ENCODE measurements at regions not wholly inside any gene's neighbourhood (a gene's known extent, or its start where the extent isn't known, plus 50 kb on each side); places are given as distances from the start of the nearest gene placed in this dataset.

- no peak for DNase-seq
Observed at GRCh38 chr13:40404407-40404806, 262.0 kb downstream of the FOXO1 start.

- DNase-seq, result no peak
Observed at GRCh38 chr13:40404967-40405716, 261.3 kb downstream of the FOXO1 start.

- DNase-seq, result no peak
Observed at GRCh38 chr13:40406405-40407120, 259.9 kb downstream of the FOXO1 start.

- no peak for DNase-seq
Observed at GRCh38 chr13:40407567-40407966, 258.9 kb downstream of the FOXO1 start.

- DNase-seq, result no peak
Observed at GRCh38 chr13:40408602-40409001, 257.8 kb downstream of the FOXO1 start.

- no peak for DNase-seq
Observed at GRCh38 chr13:40409278-40409677, 257.2 kb downstream of the FOXO1 start.

GRCh38 chr13:40410315-40410714 is 256.1 kb downstream of the FOXO1 start:
- no peak for DNase-seq

- no peak for DNase-seq
Observed at GRCh38 chr13:40420160-40420740, 246.2 kb downstream of the FOXO1 start.

- no peak for DNase-seq
Observed at GRCh38 chr13:40422588-40423235, 243.7 kb downstream of the FOXO1 start.

GRCh38 chr13:40428354-40428753 is 238.1 kb downstream of the FOXO1 start:
- no peak for DNase-seq

GRCh38 chr13:40429706-40430545 is 236.5 kb downstream of the FOXO1 start:
- no peak for DNase-seq

- no peak for DNase-seq
Observed at GRCh38 chr13:40432018-40432978, 234.1 kb downstream of the FOXO1 start.

- no peak for DNase-seq
Observed at GRCh38 chr13:40433001-40433400, 233.4 kb downstream of the FOXO1 start.

- DNase-seq, result no peak
Observed at GRCh38 chr13:40433577-40433976, 232.9 kb downstream of the FOXO1 start.

- DNase-seq, result no peak
Observed at GRCh38 chr13:40434516-40435397, 231.7 kb downstream of the FOXO1 start.

GRCh38 chr13:40438022-40438680 is 228.3 kb downstream of the FOXO1 start:
- DNase-seq, result no peak

GRCh38 chr13:40438999-40439797 is 227.2 kb downstream of the FOXO1 start:
- no peak for DNase-seq

GRCh38 chr13:40439928-40440327 is 226.5 kb downstream of the FOXO1 start:
- no peak for DNase-seq

Data from NCI-H1105 (cell line).